ENCODE measurements at regions not wholly inside any gene's neighbourhood (a gene's known extent, or its start where the extent isn't known, plus 50 kb on each side); places are given as distances from the start of the nearest gene placed in this dataset.

DNA sequence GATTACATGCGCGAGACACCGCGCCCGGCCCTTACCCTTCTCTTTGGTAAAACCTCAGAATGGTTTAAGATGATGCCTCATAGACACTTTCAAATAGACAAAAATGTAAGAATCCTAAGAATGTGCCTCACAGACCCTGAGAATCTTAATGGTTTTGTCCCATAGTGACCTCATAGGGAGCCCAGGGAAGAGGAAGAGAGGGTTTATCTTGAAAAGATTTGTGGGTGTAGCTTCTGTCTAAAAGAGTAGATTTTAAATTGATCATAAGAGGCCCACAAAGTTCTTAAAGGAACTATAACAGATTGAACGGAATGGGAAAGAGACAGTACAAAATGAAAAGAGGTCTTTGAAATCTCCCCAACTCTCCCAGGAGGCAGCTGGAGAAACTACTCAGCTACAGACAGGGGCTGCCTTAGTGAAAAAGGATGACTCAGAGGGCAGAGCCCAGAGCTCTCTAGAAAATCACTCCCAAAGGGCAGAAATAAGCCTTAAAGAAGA, 220.6 kb downstream of the ADRA2A start:
- TF ChIP-seq CTCF (IDR thresholded peaks at IDR 0.05) (no peak), EP300 (IDR thresholded peaks at IDR 0.05) (no peak), POLR2AphosphoS5 (IDR thresholded peaks at IDR 0.05) (no peak)

Measured in upper lobe of left lung (tissue), 4 donors.